Lower leg skin (tissue), 3 donors: ENCODE measurements at regions not wholly inside any gene's neighbourhood (a gene's known extent, or its start where the extent isn't known, plus 50 kb on each side); places are given as distances from the start of the nearest gene placed in this dataset.

ENCODE experiments used
- CTCF ChIP-seq, 3 donors: fragments of 450-650 bp; IDR thresholded peaks; one replicate each; pipeline ENCODE4 v1.5.1; 2016; ENCODE audit warnings: antibody characterized with exemption in 3 of 3, mild to moderate bottlenecking in 3 of 3, moderate library complexity in 2 of 3
- POLR2A ChIP-seq, 2 donors: fragments of 450-650 bp; IDR thresholded peaks; one replicate each; pipeline ENCODE4 v1.6.1; 2016 to 2017; ENCODE audit warnings: antibody characterized with exemption in 2 of 2, mild to moderate bottlenecking in 1 of 2, moderate library complexity in 1 of 2

DNA sequence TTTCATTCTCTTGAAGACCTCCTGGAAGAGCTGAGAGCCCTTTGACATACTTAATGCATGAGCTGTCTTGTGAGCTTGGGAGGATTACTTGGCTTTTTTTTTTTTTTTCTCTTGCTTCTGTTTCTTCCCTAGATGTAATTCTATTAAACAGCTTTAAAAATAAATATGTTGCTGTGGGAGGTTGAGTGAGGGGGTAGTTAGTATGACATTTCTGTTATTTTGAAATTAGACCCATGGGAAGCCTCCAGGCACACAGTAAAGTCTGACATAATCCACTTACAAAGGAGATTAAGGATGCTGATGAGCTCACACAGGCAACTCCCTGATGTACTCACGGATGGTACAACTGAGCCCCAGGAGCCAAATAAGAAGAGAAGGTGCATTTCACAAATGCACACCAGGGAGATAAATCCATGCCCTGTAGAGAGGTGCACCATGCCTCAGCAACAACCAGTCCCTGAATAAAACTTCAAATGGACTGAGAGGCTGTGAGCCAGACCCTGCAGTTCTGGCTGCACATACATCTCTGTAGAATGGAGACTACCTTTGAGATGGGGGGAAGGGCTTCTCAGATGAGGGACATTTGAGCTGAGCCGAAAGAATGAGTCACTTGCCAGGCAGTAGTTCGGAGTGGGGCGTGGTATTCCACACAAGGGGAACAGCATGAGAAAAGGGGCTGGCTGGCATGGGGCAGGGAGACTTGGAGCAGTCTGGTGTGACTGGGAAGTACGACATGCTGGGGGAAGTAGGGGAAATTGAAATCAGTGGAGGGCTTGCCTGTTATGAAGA is 68.7 kb downstream of the ACTL7B start:
- TF ChIP-seq CTCF (IDR thresholded peaks at IDR 0.05): no peak
- TF ChIP-seq POLR2A (IDR thresholded peaks at IDR 0.05): no peak
